NT2/D1 (cell line): ENCODE measurements at regions not wholly inside any gene's neighbourhood (a gene's known extent, or its start where the extent isn't known, plus 50 kb on each side); places are given as distances from the start of the nearest gene placed in this dataset.

Experiments used
- DNase-seq: peaks from one replicate; pipeline ENCODE4 v3.0.0-alpha.2; 2011; ENCODE audit warnings: low read depth, low spot score
- H3K27me3 ChIP-seq: 2 replicates; pipeline ENCODE4 v1.6.0; 2011; ENCODE audit warnings: mild to moderate bottlenecking; ENCODE audit not compliant: insufficient read length, insufficient read depth
- H3K36me3 ChIP-seq: 2 replicates; pipeline ENCODE4 v1.6.1; 2011; ENCODE audit warnings: mild to moderate bottlenecking, low read length, mixed read lengths; ENCODE audit not compliant: insufficient read depth, insufficient read length
- H3K4me1 ChIP-seq: 2 replicates; pipeline ENCODE4 v1.5.1; 2011; ENCODE audit not compliant: insufficient read depth, insufficient read length
- H3K4me3 ChIP-seq: 2 replicates; pipeline ENCODE4 v1.5.1; 2011; ENCODE audit warnings: low read depth; ENCODE audit not compliant: insufficient read length
- H3K9ac ChIP-seq: 2 replicates; pipeline ENCODE4 v1.6.0; 2011; ENCODE audit warnings: low read depth; ENCODE audit not compliant: insufficient read length
- H3K9me3 ChIP-seq: 2 replicates; pipeline ENCODE4 v1.5.1; 2011; ENCODE audit warnings: mild to moderate bottlenecking, low read length; ENCODE audit not compliant: insufficient read depth
- SUZ12 ChIP-seq: IDR thresholded peaks from 2 replicates; pipeline ENCODE4 v1.6.1; 2011; ENCODE audit not compliant: insufficient read length, insufficient read depth; ENCODE audit errors: extremely low read depth
- YY1 ChIP-seq: IDR thresholded peaks from 2 replicates; pipeline ENCODE4 v1.6.1; 2011; ENCODE audit not compliant: insufficient read length, insufficient read depth
- ZNF274 ChIP-seq: IDR thresholded peaks from 2 replicates; pipeline ENCODE4 v1.6.1; 2011; ENCODE audit warnings: mild to moderate bottlenecking, low read depth, low read length

- Histone ChIP-seq H3K9me3 (peaks cover 14% of the 10 kb centered on the region), H3K27me3 (no peaks in the 10 kb centered on the region), H3K36me3 (no peaks in the 10 kb centered on the region), H3K4me3 (no peak overlapping the region), H3K9ac (no peak overlapping the region), H3K4me1 (no peaks in the 10 kb centered on the region)
- TF ChIP-seq YY1: no peak
- TF ChIP-seq ZNF274: no peak
- no peak for TF ChIP-seq SUZ12
- no peak for DNase-seq
These were observed 548.8 kb upstream of the ADAMTS5 start for GRCh38 chr21:27515676-27516075.

DNA sequence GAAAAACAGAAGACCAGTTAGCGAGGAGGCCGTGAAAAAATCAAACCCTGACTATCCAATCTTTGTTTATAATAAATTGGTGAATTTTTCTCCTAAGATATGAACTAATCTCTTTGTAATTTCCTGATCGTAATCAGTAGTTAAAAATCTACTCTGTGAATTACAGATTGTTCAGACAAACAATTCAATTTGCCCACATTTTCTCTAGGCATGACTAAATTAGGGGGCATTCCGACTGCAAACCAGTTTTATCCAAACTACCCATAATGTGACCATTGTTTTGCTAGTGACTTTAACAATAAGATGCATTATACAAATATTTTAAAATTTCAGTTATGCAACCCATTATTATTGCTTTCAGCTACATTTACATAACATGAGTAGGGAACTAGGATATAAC, 546.9 kb upstream of the ADAMTS5 start:
- DNase-seq: no peak
- Histone ChIP-seq H3K9ac (no peak overlapping the region), H3K36me3 (no peaks in the 10 kb centered on the region), H3K4me1 (no peaks in the 10 kb centered on the region), H3K27me3 (no peaks in the 10 kb centered on the region), H3K4me3 (no peak overlapping the region), H3K9me3 (peaks cover 12% of the 10 kb centered on the region)
- no peak for TF ChIP-seq YY1
- no peak for TF ChIP-seq SUZ12
- no peak for TF ChIP-seq ZNF274

DNA sequence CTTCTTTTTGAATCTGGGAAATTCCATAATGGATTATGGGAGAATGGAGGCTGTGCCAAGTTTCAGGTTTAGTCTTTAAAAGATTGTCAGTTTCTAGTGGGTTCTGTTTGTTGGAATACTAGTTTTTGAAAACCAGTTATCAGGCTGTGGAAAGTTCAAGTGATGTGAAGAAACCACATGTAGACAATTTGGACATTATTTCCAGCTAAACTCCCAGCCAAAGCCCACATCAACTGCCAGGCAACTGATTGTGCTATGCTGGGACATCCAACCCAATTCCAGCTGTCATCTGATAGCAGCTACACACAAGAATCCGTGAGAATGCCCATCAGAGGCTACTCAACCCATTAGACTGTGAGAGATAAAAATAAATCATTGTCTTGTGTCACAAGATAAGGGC, 546.1 kb upstream of the ADAMTS5 start:
- DNase-seq: no peak
- H3K4me1 ChIP-seq: no peaks in the 10 kb centered on the region
- TF ChIP-seq SUZ12 (no peak), ZNF274 (no peak), YY1 (no peak)

GRCh38 chr21:27511233-27511632, 544.3 kb upstream of the ADAMTS5 start:
- TF ChIP-seq SUZ12: no peak
- TF ChIP-seq ZNF274: no peak
- TF ChIP-seq YY1: no peak
- Histone ChIP-seq H3K4me1 (no peaks in the 10 kb centered on the region), H3K4me3 (no peak overlapping the region), H3K9ac (no peak overlapping the region), H3K36me3 (no peaks in the 10 kb centered on the region), H3K27me3 (no peaks in the 10 kb centered on the region), H3K9me3 (no peaks in the 10 kb centered on the region)
- DNase-seq: no peak

More for the DNA sequence above, 546.1 kb upstream of the ADAMTS5 start:
- Histone ChIP-seq H3K4me3 (no peak overlapping the region), H3K9ac (no peak overlapping the region), H3K27me3 (no peaks in the 10 kb centered on the region), H3K9me3 (peaks cover 4% of the 10 kb centered on the region), H3K36me3 (no peaks in the 10 kb centered on the region)

DNA sequence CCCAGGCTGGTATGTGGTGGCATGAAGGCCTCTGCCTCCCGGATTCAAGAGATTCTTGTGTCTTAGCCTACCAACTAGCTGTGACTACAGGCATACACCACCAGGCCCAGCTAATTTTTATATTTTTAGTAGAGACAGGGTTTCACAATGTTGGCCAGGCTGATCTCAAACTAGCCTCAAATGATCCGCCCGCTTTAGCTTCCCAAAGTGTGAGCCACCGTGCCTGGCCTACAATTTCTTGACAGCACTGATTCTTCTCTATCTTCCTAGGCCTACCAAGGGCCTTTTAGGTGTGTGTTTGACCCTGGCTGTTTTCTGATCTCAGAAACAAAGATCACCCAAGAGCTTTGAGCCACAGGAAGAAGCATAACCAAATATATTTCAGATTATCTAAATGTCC, 540.8 kb upstream of the ADAMTS5 start:
- no peaks in the 10 kb centered on the region for H3K36me3 ChIP-seq
- no peaks in the 10 kb centered on the region for H3K27me3 ChIP-seq
- no peak overlapping the region for H3K4me3 ChIP-seq
- no peak for DNase-seq
- H3K9ac ChIP-seq: no peak overlapping the region
- H3K4me1 ChIP-seq: no peaks in the 10 kb centered on the region
- no peaks in the 10 kb centered on the region for H3K9me3 ChIP-seq
- TF ChIP-seq SUZ12 (no peak), YY1 (no peak), ZNF274 (no peak)

- DNase-seq: no peak
- no peak for TF ChIP-seq ZNF274
- no peak for TF ChIP-seq SUZ12
- TF ChIP-seq YY1: no peak
- no peaks in the 10 kb centered on the region for H3K4me1 ChIP-seq
These were observed 538.6 kb upstream of the ADAMTS5 start for GRCh38 chr21:27505516-27505915.

GRCh38 chr21:27502801-27503200, 535.9 kb upstream of the ADAMTS5 start:
- no peaks in the 10 kb centered on the region for H3K4me1 ChIP-seq
- TF ChIP-seq SUZ12 (no peak), YY1 (no peak), ZNF274 (no peak)
- H3K9me3 ChIP-seq: no peaks in the 10 kb centered on the region
- DNase-seq: no peak
- no peaks in the 10 kb centered on the region for H3K27me3 ChIP-seq
- H3K9ac ChIP-seq: no peak overlapping the region
- H3K4me3 ChIP-seq: no peak overlapping the region
- H3K36me3 ChIP-seq: no peaks in the 10 kb centered on the region

More at GRCh38 chr21:27505516-27505915, 538.6 kb upstream of the ADAMTS5 start:
- H3K4me3 ChIP-seq: no peak overlapping the region
- H3K9me3 ChIP-seq: no peaks in the 10 kb centered on the region
- no peaks in the 10 kb centered on the region for H3K27me3 ChIP-seq
- H3K9ac ChIP-seq: no peak overlapping the region
- no peaks in the 10 kb centered on the region for H3K36me3 ChIP-seq

GRCh38 chr21:27498025-27498424, 531.1 kb upstream of the ADAMTS5 start:
- no peak for DNase-seq
- Histone ChIP-seq H3K27me3 (no peaks in the 10 kb centered on the region), H3K4me1 (no peaks in the 10 kb centered on the region), H3K36me3 (no peaks in the 10 kb centered on the region), H3K9me3 (no peaks in the 10 kb centered on the region), H3K4me3 (no peak overlapping the region), H3K9ac (no peak overlapping the region)
- no peak for TF ChIP-seq YY1
- TF ChIP-seq ZNF274: no peak
- no peak for TF ChIP-seq SUZ12
